Tibial nerve (tissue), 4 donors: ENCODE measurements at regions not wholly inside any gene's neighbourhood (a gene's known extent, or its start where the extent isn't known, plus 50 kb on each side); places are given as distances from the start of the nearest gene placed in this dataset.

ENCODE experiments used
- DNase-seq, 2 donors: peaks; one replicate each; pipeline ENCODE4 v3.0.0-alpha.2; 2019; ENCODE audit warnings: low spot score in 2 of 2
- H3K27ac ChIP-seq, 4 donors: fragments of 200-600 bp; sonication (generic) in 3 of 4; one replicate each; pipeline ENCODE4 v1.5.1; 2017 to 2019; ENCODE audit warnings: mild to moderate bottlenecking in 1 of 4
- H3K27me3 ChIP-seq, 2 donors: fragments of 200-600 bp; sonication (generic) in 1 of 2; one replicate each; pipeline versions ENCODE4 v1.5.1 to v1.6.0; 2017 to 2019
- H3K36me3 ChIP-seq, 3 donors: fragments of 200-600 bp; sonication (generic); one replicate each; pipeline ENCODE4 v1.5.1; 2018 to 2019
- H3K4me1 ChIP-seq, 4 donors: fragments of 200-600 bp; sonication (generic) in 3 of 4; one replicate each; pipeline ENCODE4 v1.5.1; 2017 to 2019
- H3K4me3 ChIP-seq, 4 donors: fragments of 200-600 bp; sonication (generic) in 3 of 4; one replicate each; pipeline ENCODE4 v1.5.1; 2017 to 2019; ENCODE audit warnings: mild to moderate bottlenecking in 1 of 4, moderate library complexity in 1 of 4
- H3K9me3 ChIP-seq, 4 donors: fragments of 200-600 bp; sonication (generic) in 3 of 4; one replicate each; pipeline ENCODE4 v1.5.1; 2017 to 2019
- CTCF ChIP-seq, 5 experiments: fragments of 200-600 bp in 3 of 5; fragments of 450-650 bp in 2 of 5; sonication (generic) in 3 of 5; IDR thresholded peaks; one replicate each; pipeline ENCODE4 v1.5.1; 2016 to 2019; ENCODE audit warnings: antibody characterized with exemption in 5 of 5, mild to moderate bottlenecking in 3 of 5, moderate library complexity in 2 of 5
- EP300 ChIP-seq, 2 donors: sonication (generic); formaldehyde crosslinking; IDR thresholded peaks; one replicate each; pipeline ENCODE4 v1.6.1; 2017; ENCODE audit warnings: antibody characterized with exemption in 2 of 2, mild to moderate bottlenecking in 1 of 2
- POLR2A ChIP-seq, 2 donors: fragments of 450-650 bp; IDR thresholded peaks; one replicate each; pipeline ENCODE4 v1.6.1; 2017; ENCODE audit warnings: antibody characterized with exemption in 2 of 2, mild to moderate bottlenecking in 2 of 2, moderate library complexity in 2 of 2
- WGBS, 2 donors: methylation state at CpG; one replicate each; pipeline ENCODE4 v1.1.5; 2018; 5-methylcytosine and 5-hydroxymethylcytosine counted together

- TF ChIP-seq POLR2A (IDR thresholded peaks at IDR 0.05): no peak
- no peak for TF ChIP-seq CTCF (IDR thresholded peaks at IDR 0.05)
- no peak for TF ChIP-seq EP300 (IDR thresholded peaks at IDR 0.05)
- Histone ChIP-seq H3K27ac (no peak overlapping the region), H3K27me3 (no peaks in the 10 kb centered on the region), H3K36me3 (no peaks in the 10 kb centered on the region), H3K4me1 (no peaks in the 10 kb centered on the region), H3K4me3 (no peak overlapping the region), H3K9me3 (peaks cover 0 to 12% (median 6%) of the 10 kb centered on the region in 4 donors)
- DNase-seq: no peak
- 67 to 78% methylated on average over 2 of the region's 2 CpGs for WGBS, 2 donors
Observed at GRCh38 chr15:46174122-46174521, 539.3 kb downstream of the SQOR start.

- Histone ChIP-seq H3K4me1 (no peaks in the 10 kb centered on the region), H3K36me3 (no peaks in the 10 kb centered on the region), H3K27ac (no peak overlapping the region), H3K4me3 (no peak overlapping the region), H3K9me3 (peaks cover 0 to 3% (median 0%) of the 10 kb centered on the region in 4 donors), H3K27me3 (no peaks in the 10 kb centered on the region)
- whole genome bisulfite sequencing, 2 donors: 87 to 89% methylated on average over 2 of the region's 2 CpGs
- no peak for TF ChIP-seq EP300 (IDR thresholded peaks at IDR 0.05)
- no peak for TF ChIP-seq POLR2A (IDR thresholded peaks at IDR 0.05)
- TF ChIP-seq CTCF (IDR thresholded peaks at IDR 0.05): no peak
- no peak for DNase-seq
Observed at GRCh38 chr15:46177219-46177618, 542.4 kb downstream of the SQOR start.

GRCh38 chr15:46178138-46178537 is 543.3 kb downstream of the SQOR start:
- Histone ChIP-seq H3K4me3 (no peak overlapping the region), H3K27ac (no peak overlapping the region), H3K4me1 (no peaks in the 10 kb centered on the region), H3K9me3 (peaks cover 0 to 12% (median 0%) of the 10 kb centered on the region in 4 donors), H3K36me3 (no peaks in the 10 kb centered on the region), H3K27me3 (no peaks in the 10 kb centered on the region)
- DNase-seq: no peak
- WGBS, 2 donors: 86 to 88% methylated on average over 1 of the region's 1 CpG
- TF ChIP-seq EP300 (IDR thresholded peaks at IDR 0.05): no peak
- no peak for TF ChIP-seq POLR2A (IDR thresholded peaks at IDR 0.05)
- no peak for TF ChIP-seq CTCF (IDR thresholded peaks at IDR 0.05)

- no peak for DNase-seq
- H3K4me3 ChIP-seq: no peak overlapping the region
- H3K27me3 ChIP-seq: no peaks in the 10 kb centered on the region
- no peaks in the 10 kb centered on the region for H3K4me1 ChIP-seq
- no peak overlapping the region for H3K27ac ChIP-seq
- H3K9me3 ChIP-seq: no peaks in the 10 kb centered on the region
- H3K36me3 ChIP-seq: no peaks in the 10 kb centered on the region
- 53 to 70% methylated on average over 2 of the region's 2 CpGs for WGBS, 2 donors
- TF ChIP-seq EP300 (IDR thresholded peaks at IDR 0.05): no peak
Observed at GRCh38 chr15:46207341-46207740, 572.5 kb downstream of the SQOR start.

- H3K36me3 ChIP-seq: no peaks in the 10 kb centered on the region
- H3K27ac ChIP-seq: no peak overlapping the region
- H3K27me3 ChIP-seq: no peaks in the 10 kb centered on the region
- TF ChIP-seq POLR2A (IDR thresholded peaks at IDR 0.05) (no peak), EP300 (IDR thresholded peaks at IDR 0.05) (no peak), CTCF (IDR thresholded peaks at IDR 0.05) (no peak)
- H3K4me3 ChIP-seq: no peak overlapping the region
- H3K9me3 ChIP-seq: no peaks in the 10 kb centered on the region
- H3K4me1 ChIP-seq: no peaks in the 10 kb centered on the region
- DNase-seq: no peak
Observed at GRCh38 chr15:46213551-46213950, 578.7 kb downstream of the SQOR start.

- WGBS, 2 donors: 58 to 66% methylated on average over 2 of the region's 2 CpGs
- no peaks in the 10 kb centered on the region for H3K27me3 ChIP-seq
- no peaks in the 10 kb centered on the region for H3K4me1 ChIP-seq
- no peak for TF ChIP-seq EP300 (IDR thresholded peaks at IDR 0.05)
- no peak for TF ChIP-seq POLR2A (IDR thresholded peaks at IDR 0.05)
- no peak for TF ChIP-seq CTCF (IDR thresholded peaks at IDR 0.05)
- H3K36me3 ChIP-seq: no peaks in the 10 kb centered on the region
- DNase-seq: no peak
- no peaks in the 10 kb centered on the region for H3K9me3 ChIP-seq
- no peak overlapping the region for H3K27ac ChIP-seq
- H3K4me3 ChIP-seq: no peak overlapping the region
Observed at GRCh38 chr15:46222826-46223225, 588.0 kb downstream of the SQOR start.
